Hepatocyte (in vitro differentiated cells): ENCODE measurements at regions not wholly inside any gene's neighbourhood (a gene's known extent, or its start where the extent isn't known, plus 50 kb on each side); places are given as distances from the start of the nearest gene placed in this dataset.

Experiments used
- DNase-seq: peaks from one replicate; pipeline ENCODE4 v3.0.0-alpha.2; 2016; ENCODE audit warnings: low spot score
- H2AFZ ChIP-seq: fragments of 200-600 bp; sonication (generic); 2 replicates; pipeline ENCODE4 v1.6.0; 2016; ENCODE audit warnings: antibody characterized with exemption, mild to moderate bottlenecking
- H3K27ac ChIP-seq: fragments of 200-600 bp; sonication (generic); 2 replicates; pipeline ENCODE4 v1.5.1; 2016; ENCODE audit warnings: mild to moderate bottlenecking
- H3K27me3 ChIP-seq: fragments of 200-600 bp; sonication (generic); 2 replicates; pipeline ENCODE4 v1.6.1; 2016
- H3K36me3 ChIP-seq: fragments of 200-600 bp; sonication (generic); replicated peaks from 2 replicates; pipeline ENCODE4 v1.5.1; 2016; ENCODE audit warnings: low read depth; ENCODE audit not compliant: insufficient read depth
- H3K4me1 ChIP-seq: fragments of 200-600 bp; sonication (generic); 2 replicates; pipeline ENCODE4 v1.5.1; 2016; ENCODE audit warnings: mild to moderate bottlenecking, moderate library complexity; ENCODE audit not compliant: insufficient read depth
- H3K4me2 ChIP-seq: fragments of 200-600 bp; sonication (generic); 2 replicates; pipeline ENCODE4 v1.6.0; 2016
- H3K4me3 ChIP-seq: fragments of 200-600 bp; sonication (generic); 2 replicates; pipeline ENCODE4 v1.5.1; 2016; ENCODE audit warnings: mild to moderate bottlenecking
- H3K79me2 ChIP-seq: fragments of 200-600 bp; sonication (generic); 2 replicates; pipeline ENCODE4 v1.6.0; 2017; ENCODE audit warnings: mild to moderate bottlenecking
- H3K9me2 ChIP-seq: fragments of 200-600 bp; sonication (generic); replicated peaks from 2 replicates; pipeline ENCODE4 v1.6.0; 2017; ENCODE audit warnings: mild to moderate bottlenecking; ENCODE audit not compliant: insufficient read depth
- H3K9me3 ChIP-seq: fragments of 200-600 bp; sonication (generic); 2 replicates; pipeline ENCODE4 v1.5.1; 2016; ENCODE audit warnings: low read depth, mild to moderate bottlenecking
- H4K20me1 ChIP-seq: fragments of 200-600 bp; sonication (generic); 2 replicates; pipeline ENCODE4 v1.6.0; 2016; ENCODE audit warnings: mild to moderate bottlenecking; ENCODE audit not compliant: insufficient read depth, poor library complexity, severe bottlenecking
- CTCF ChIP-seq: fragments of 200-600 bp; sonication (generic); IDR thresholded peaks from 2 replicates; pipeline ENCODE4 v1.5.1; 2016; ENCODE audit warnings: antibody characterized with exemption, mild to moderate bottlenecking; ENCODE audit not compliant: poor library complexity
- EZH2 ChIP-seq: fragments of 200-600 bp; sonication (generic); IDR thresholded peaks from 2 replicates; pipeline ENCODE4 v1.6.1; 2016; ENCODE audit warnings: antibody characterized with exemption, mild to moderate bottlenecking, borderline replicate concordance
- EZH2phosphoT487 ChIP-seq: fragments of 200-600 bp; sonication (generic); IDR thresholded peaks from one replicate; pipeline ENCODE4 v1.6.1; 2018; ENCODE audit warnings: antibody characterized with exemption, mild to moderate bottlenecking, low read depth, moderate library complexity; ENCODE audit not compliant: unreplicated experiment, severe bottlenecking
- WGBS: methylation state at CpG from one replicate; pipeline ENCODE4 v1.1.6; 2016; ENCODE audit warnings: low lambda C conversion rate; ENCODE audit errors: missing lambda C conversion rate; 5-methylcytosine and 5-hydroxymethylcytosine counted together

- H3K27me3 ChIP-seq: no peaks in the 10 kb centered on the region
- peaks cover 21% of the 10 kb centered on the region for H3K4me1 ChIP-seq
- H3K9me2 ChIP-seq: no peaks in the 10 kb centered on the region
- peak overlapping the region; percentile 57 for H3K27ac ChIP-seq
- no peaks in the 10 kb centered on the region for H3K9me3 ChIP-seq
- H2AFZ ChIP-seq: no peak overlapping the region
- no peaks in the 10 kb centered on the region for H4K20me1 ChIP-seq
- H3K79me2 ChIP-seq: no peaks in the 10 kb centered on the region
- DNase-seq: peak; percentile 39
- no peak for TF ChIP-seq EZH2
- TF ChIP-seq EZH2phosphoT487: no peak
- TF ChIP-seq CTCF: no peak
- 76% methylated on average over 3 of the region's 3 CpGs for WGBS
- H3K4me3 ChIP-seq: no peak overlapping the region
- no peak overlapping the region for H3K4me2 ChIP-seq
- no peaks in the 10 kb centered on the region for H3K36me3 ChIP-seq
Observed at GRCh38 chr14:55805250-55805649, 225.2 kb downstream of the KTN1 start.

- DNase-seq: peak; percentile 81
- peak overlapping the region; percentile 76 for H3K27ac ChIP-seq
- H3K4me2 ChIP-seq: no peak overlapping the region
- H2AFZ ChIP-seq: no peak overlapping the region
- 51% methylated on average over 17 of the region's 17 CpGs for WGBS
- H3K27me3 ChIP-seq: no peaks in the 10 kb centered on the region
- H3K4me3 ChIP-seq: no peak overlapping the region
- H4K20me1 ChIP-seq: no peaks in the 10 kb centered on the region
- no peaks in the 10 kb centered on the region for H3K79me2 ChIP-seq
- no peaks in the 10 kb centered on the region for H3K9me2 ChIP-seq
- TF ChIP-seq CTCF (no peak), EZH2 (no peak), EZH2phosphoT487 (no peak)
- H3K9me3 ChIP-seq: no peaks in the 10 kb centered on the region
- no peaks in the 10 kb centered on the region for H3K36me3 ChIP-seq
- H3K4me1 ChIP-seq: peaks cover 21% of the 10 kb centered on the region
Observed at GRCh38 chr14:55807053-55807880, 227.3 kb downstream of the KTN1 start.

- H3K27ac ChIP-seq: peak overlapping the region; percentile 70
- no peak overlapping the region for H2AFZ ChIP-seq
- no peaks in the 10 kb centered on the region for H3K9me2 ChIP-seq
- H4K20me1 ChIP-seq: no peaks in the 10 kb centered on the region
- WGBS: 70% methylated on average over 2 of the region's 2 CpGs
- H3K27me3 ChIP-seq: no peaks in the 10 kb centered on the region
- DNase-seq: no peak
- H3K79me2 ChIP-seq: no peaks in the 10 kb centered on the region
- no peak overlapping the region for H3K4me3 ChIP-seq
- peaks cover 21% of the 10 kb centered on the region for H3K4me1 ChIP-seq
- H3K4me2 ChIP-seq: no peak overlapping the region
- TF ChIP-seq CTCF (no peak), EZH2phosphoT487 (no peak), EZH2 (no peak)
- H3K36me3 ChIP-seq: no peaks in the 10 kb centered on the region
- H3K9me3 ChIP-seq: no peaks in the 10 kb centered on the region
Observed at GRCh38 chr14:55807881-55808379, 227.9 kb downstream of the KTN1 start.
